Activated naive CD8-positive, alpha-beta T cell treated with anti-CD3 and anti-CD28 coated beads, Interleukin-2, amount 10 ng/mL, durations not matched to agents 7 days and 5 days (primary cell): ENCODE measurements at regions not wholly inside any gene's neighbourhood (a gene's known extent, or its start where the extent isn't known, plus 50 kb on each side); places are given as distances from the start of the nearest gene placed in this dataset.

Experiments
- ATAC-seq: fragments of 150-1000 bp; cut with Tn5 transposase; one replicate; pipeline ENCODE4 v1.10.0; 2021; ENCODE audit warnings: low read depth, moderate library complexity
- POLR2A ChIA-PET: fragments of 350-600 bp; sonication (Branson Sonifier 250); formaldehyde crosslinking; loops from one replicate; lab custom pipeline; 2021; ENCODE audit warnings: antibody characterized with exemption; lab: Charles Lee
- DNase-seq: peaks from one replicate; pipeline ENCODE4 v3.0.0; 2021
- H3K27ac Mint-ChIP-seq: one replicate; pipeline ENCODE4 v1.8.0; 2022; ENCODE audit warnings: mild to moderate bottlenecking, mixed read lengths
- H3K27me3 Mint-ChIP-seq: one replicate; pipeline ENCODE4 v1.8.0; 2022; ENCODE audit warnings: mild to moderate bottlenecking, moderate library complexity, mixed read lengths
- H3K36me3 Mint-ChIP-seq: one replicate; pipeline ENCODE4 v1.8.0; 2021; ENCODE audit warnings: mild to moderate bottlenecking, mixed read lengths
- H3K4me1 Mint-ChIP-seq: one replicate; pipeline ENCODE4 v1.8.0; 2021; ENCODE audit warnings: mixed read lengths
- H3K4me3 Mint-ChIP-seq: one replicate; pipeline ENCODE4 v1.8.0; 2022; ENCODE audit warnings: mild to moderate bottlenecking, moderate library complexity, mixed read lengths
- H3K9me3 Mint-ChIP-seq: one replicate; pipeline ENCODE4 v1.8.0; 2021; ENCODE audit warnings: mixed read lengths

- peaks cover 4% of the 10 kb centered on the region for H3K27me3 Mint-ChIP-seq
- H3K4me3 Mint-ChIP-seq, result no peak overlapping the region
- ATAC-seq (no peak), DNase-seq (no peak)
- no peaks in the 10 kb centered on the region for H3K4me1 Mint-ChIP-seq
- POLR2A ChIA-PET, result no interaction called here
- H3K27ac Mint-ChIP-seq, result no peak overlapping the region
- no peaks in the 10 kb centered on the region for H3K9me3 Mint-ChIP-seq
- H3K36me3 Mint-ChIP-seq, result no peaks in the 10 kb centered on the region
Measured at GRCh38 chr6:163892824-163893561, 478.5 kb downstream of the QKI start.

DNA sequence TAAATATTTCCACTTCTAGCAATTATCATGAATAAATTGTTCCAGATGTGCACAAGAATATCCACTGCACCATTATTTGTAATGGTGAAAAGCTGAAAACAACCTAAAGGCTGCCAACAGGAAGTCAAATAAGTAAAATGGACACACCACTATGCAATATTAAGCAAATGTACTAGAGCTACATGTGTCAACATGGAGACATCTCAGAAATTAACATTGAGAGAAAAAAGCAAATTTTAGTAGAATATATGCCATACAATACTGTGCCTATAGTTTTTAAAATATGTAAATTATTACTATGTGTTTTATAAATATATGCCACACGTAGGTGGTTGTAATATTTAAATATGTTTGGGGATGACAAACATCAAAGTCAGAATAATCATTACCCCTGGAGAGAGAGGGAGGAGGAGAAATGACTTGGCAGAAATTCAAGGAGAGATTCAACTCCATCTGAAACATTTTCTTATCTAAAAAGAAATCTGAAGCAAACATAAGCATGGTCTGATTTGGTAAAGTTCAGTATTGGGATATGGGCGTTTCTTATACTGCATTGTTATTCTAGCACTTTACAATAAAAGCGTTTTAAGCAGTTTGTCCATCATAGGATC, 475.5 kb downstream of the QKI start:
- H3K9me3 Mint-ChIP-seq, result no peaks in the 10 kb centered on the region
- no peak for DNase-seq
- no peak overlapping the region for H3K4me3 Mint-ChIP-seq
- peaks cover 4% of the 10 kb centered on the region for H3K27me3 Mint-ChIP-seq
- POLR2A ChIA-PET, result no interaction called here
- no peaks in the 10 kb centered on the region for H3K36me3 Mint-ChIP-seq
- H3K27ac Mint-ChIP-seq, result no peak overlapping the region
- ATAC-seq, result no peak
- no peaks in the 10 kb centered on the region for H3K4me1 Mint-ChIP-seq

- H3K4me1 Mint-ChIP-seq, result no peaks in the 10 kb centered on the region
- DNase-seq (no peak), ATAC-seq (no peak)
- peaks cover 4% of the 10 kb centered on the region for H3K27me3 Mint-ChIP-seq
- H3K4me3 Mint-ChIP-seq, result no peak overlapping the region
- no peak overlapping the region for H3K27ac Mint-ChIP-seq
- POLR2A ChIA-PET, result no interaction called here
- no peaks in the 10 kb centered on the region for H3K36me3 Mint-ChIP-seq
- H3K9me3 Mint-ChIP-seq, result no peaks in the 10 kb centered on the region
Measured at GRCh38 chr6:163888030-163888819, 473.7 kb downstream of the QKI start.

DNA sequence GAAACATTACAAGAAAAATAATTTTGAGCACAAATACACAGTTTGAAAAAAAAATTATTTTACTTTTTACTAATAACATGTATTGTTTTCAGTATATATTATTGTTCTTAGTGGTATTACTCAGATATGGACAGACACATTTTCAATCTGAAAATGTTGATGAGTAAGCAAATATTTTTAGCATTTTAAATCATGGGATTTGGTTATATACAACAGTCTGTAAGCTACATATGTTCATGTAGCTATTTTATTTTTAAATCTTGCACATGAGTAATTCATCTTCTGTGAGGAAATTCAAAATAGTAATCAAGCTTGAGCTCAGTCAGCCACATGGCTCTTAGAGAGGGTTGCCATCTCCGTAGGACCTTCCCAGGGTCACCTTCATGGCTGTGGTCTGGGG, 471.9 kb downstream of the QKI start:
- Mint-ChIP-seq H3K4me1 (no peaks in the 10 kb centered on the region), H3K4me3 (no peak overlapping the region), H3K27me3 (peaks cover 2% of the 10 kb centered on the region), H3K27ac (no peak overlapping the region), H3K9me3 (no peaks in the 10 kb centered on the region), H3K36me3 (no peaks in the 10 kb centered on the region)
- DNase-seq (no peak), ATAC-seq (no peak)
- POLR2A ChIA-PET, result no interaction called here

DNA sequence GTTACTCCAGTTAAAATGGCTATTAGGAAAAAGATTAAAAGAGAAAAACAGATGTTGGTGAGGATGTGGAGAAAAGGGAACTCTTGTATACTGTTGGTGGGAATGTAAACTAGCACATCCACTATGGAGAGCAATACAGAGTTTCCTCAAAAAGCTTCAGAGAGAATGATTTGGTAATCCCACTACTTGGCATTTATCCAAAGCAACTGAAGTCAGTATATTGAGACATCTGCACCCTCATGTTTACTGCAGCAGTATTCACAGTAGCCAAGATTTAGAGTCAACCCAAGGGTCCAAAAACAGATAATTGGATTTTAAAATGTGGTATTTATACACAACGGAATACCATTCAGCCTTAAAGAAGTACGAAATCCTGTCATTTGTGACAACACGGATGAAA, 469.5 kb downstream of the QKI start:
- Mint-ChIP-seq H3K9me3 (no peaks in the 10 kb centered on the region), H3K27ac (no peak overlapping the region), H3K4me3 (no peak overlapping the region), H3K27me3 (no peaks in the 10 kb centered on the region), H3K36me3 (no peaks in the 10 kb centered on the region), H3K4me1 (no peaks in the 10 kb centered on the region)
- ATAC-seq, result no peak
- POLR2A ChIA-PET, result no interaction called here
- DNase-seq, result no peak

GRCh38 chr6:163878698-163879097, 464.2 kb downstream of the QKI start:
- Mint-ChIP-seq H3K36me3 (no peaks in the 10 kb centered on the region), H3K9me3 (no peaks in the 10 kb centered on the region), H3K27ac (no peak overlapping the region), H3K27me3 (no peaks in the 10 kb centered on the region), H3K4me1 (no peaks in the 10 kb centered on the region), H3K4me3 (no peak overlapping the region)
- no peak for ATAC-seq
- POLR2A ChIA-PET, result no interaction called here
- DNase-seq, result no peak

DNA sequence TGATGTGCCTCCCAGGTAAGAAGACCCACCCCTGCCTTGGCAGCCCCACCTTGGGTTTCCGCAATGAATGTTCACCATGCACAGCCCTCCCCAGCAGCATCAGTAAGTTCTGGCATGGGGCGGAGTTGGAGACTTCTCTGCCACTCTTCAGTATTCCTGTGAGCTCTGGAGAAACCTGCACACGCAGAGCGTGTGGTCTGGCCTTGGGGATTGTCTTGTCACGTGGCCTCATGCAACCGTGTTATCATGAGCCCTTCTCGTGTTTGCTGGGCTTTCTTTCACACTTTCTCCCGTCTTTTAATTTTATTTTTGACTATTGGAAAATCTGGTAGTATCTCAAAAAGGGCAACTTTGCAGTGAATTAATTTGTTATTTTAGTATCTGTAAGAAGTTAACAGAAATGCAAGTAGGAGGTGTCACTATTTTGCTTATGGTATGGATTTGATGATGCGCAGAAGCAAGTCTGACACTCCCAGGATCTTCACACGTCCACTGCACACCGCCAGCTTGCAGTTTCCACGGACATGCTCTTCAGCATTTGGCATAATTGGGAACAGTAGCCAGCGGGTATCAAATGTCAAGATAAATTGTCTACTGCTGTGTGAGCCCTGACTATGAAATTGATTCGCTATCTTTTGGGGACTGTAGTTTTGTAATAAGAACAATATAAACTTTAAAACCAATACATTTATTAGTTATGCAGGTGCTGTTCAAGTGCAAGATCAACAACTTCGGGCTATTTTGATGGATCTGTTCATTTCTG, 463.5 kb downstream of the QKI start:
- H3K9me3 Mint-ChIP-seq, result no peaks in the 10 kb centered on the region
- H3K4me1 Mint-ChIP-seq, result no peaks in the 10 kb centered on the region
- DNase-seq (no peak), ATAC-seq (no peak)
- no peaks in the 10 kb centered on the region for H3K27me3 Mint-ChIP-seq
- H3K4me3 Mint-ChIP-seq, result no peak overlapping the region
- H3K36me3 Mint-ChIP-seq, result no peaks in the 10 kb centered on the region
- POLR2A ChIA-PET, result no interaction called here
- no peak overlapping the region for H3K27ac Mint-ChIP-seq

GRCh38 chr6:163876391-163876790, 461.9 kb downstream of the QKI start:
- H3K4me3 Mint-ChIP-seq, result no peak overlapping the region
- no peaks in the 10 kb centered on the region for H3K27me3 Mint-ChIP-seq
- no peaks in the 10 kb centered on the region for H3K36me3 Mint-ChIP-seq
- no peak overlapping the region for H3K27ac Mint-ChIP-seq
- ATAC-seq (no peak), DNase-seq (no peak)
- no peaks in the 10 kb centered on the region for H3K4me1 Mint-ChIP-seq
- no peaks in the 10 kb centered on the region for H3K9me3 Mint-ChIP-seq
- POLR2A ChIA-PET, result no interaction called here

GRCh38 chr6:163874784-163875183, 460.3 kb downstream of the QKI start:
- H3K4me3 Mint-ChIP-seq, result no peak overlapping the region

GRCh38 chr6:163872335-163872734, 457.8 kb downstream of the QKI start:
- no peaks in the 10 kb centered on the region for H3K4me1 Mint-ChIP-seq
- ATAC-seq (no peak), DNase-seq (no peak)
- POLR2A ChIA-PET, result no interaction called here
- H3K36me3 Mint-ChIP-seq, result no peaks in the 10 kb centered on the region
- no peak overlapping the region for H3K27ac Mint-ChIP-seq
- no peaks in the 10 kb centered on the region for H3K27me3 Mint-ChIP-seq
- no peak overlapping the region for H3K4me3 Mint-ChIP-seq
- no peaks in the 10 kb centered on the region for H3K9me3 Mint-ChIP-seq

More at GRCh38 chr6:163874784-163875183, 460.3 kb downstream of the QKI start:
- ATAC-seq (no peak), DNase-seq (no peak)
- H3K4me1 Mint-ChIP-seq, result no peaks in the 10 kb centered on the region
- H3K27me3 Mint-ChIP-seq, result no peaks in the 10 kb centered on the region
- no peaks in the 10 kb centered on the region for H3K36me3 Mint-ChIP-seq
- POLR2A ChIA-PET, result no interaction called here
- no peaks in the 10 kb centered on the region for H3K9me3 Mint-ChIP-seq
- no peak overlapping the region for H3K27ac Mint-ChIP-seq

- Mint-ChIP-seq H3K36me3 (no peaks in the 10 kb centered on the region), H3K27me3 (no peaks in the 10 kb centered on the region), H3K4me1 (no peaks in the 10 kb centered on the region), H3K9me3 (no peaks in the 10 kb centered on the region), H3K27ac (no peak overlapping the region), H3K4me3 (no peak overlapping the region)
- no peak for ATAC-seq
- DNase-seq, result no peak
- POLR2A ChIA-PET, result no interaction called here
Measured at GRCh38 chr6:163871616-163872015, 457.1 kb downstream of the QKI start.

DNA sequence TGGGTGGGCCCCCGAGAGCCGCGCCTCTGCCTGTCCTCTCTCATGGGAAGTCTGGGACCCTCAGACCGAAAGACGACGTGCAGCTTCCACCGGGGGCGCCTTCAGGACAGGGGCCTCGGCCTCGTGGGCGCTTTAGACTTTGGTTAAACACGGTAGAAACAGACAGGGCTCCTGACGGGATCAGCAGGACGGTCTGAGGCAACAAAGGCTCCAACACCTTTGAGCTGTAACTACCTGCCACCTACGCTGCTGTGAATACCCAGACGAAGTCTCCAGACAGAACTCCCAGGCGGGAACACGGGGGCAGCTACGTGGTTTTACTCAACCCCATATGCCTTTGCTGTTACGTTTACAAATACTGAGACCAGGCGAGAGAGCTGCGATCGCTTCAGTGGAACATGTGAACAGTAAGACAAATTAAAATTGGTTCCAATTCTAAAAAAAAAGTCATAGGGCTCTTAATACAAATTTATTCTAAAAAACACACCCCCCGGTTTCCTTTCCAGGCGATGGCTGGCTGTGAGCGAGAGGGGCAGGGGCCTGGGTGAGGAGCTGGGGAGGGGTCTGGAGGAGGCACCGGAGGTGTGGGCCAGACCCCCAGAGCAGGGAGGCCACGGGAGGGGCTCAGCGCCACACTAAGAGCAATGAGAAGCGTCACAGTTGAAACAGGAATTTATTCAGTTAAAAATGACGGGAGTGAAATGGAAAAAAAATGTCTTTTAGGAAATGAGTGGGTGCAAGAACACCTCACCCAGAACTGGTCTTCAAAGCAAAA, 453.2 kb downstream of the QKI start:
- no peak for DNase-seq

GRCh38 chr6:163866192-163866591, 451.7 kb downstream of the QKI start:
- H3K9me3 Mint-ChIP-seq, result no peaks in the 10 kb centered on the region
- H3K4me3 Mint-ChIP-seq, result no peak overlapping the region
- no peaks in the 10 kb centered on the region for H3K4me1 Mint-ChIP-seq
- peaks cover 1% of the 10 kb centered on the region for H3K27me3 Mint-ChIP-seq
- DNase-seq, result no peak
- POLR2A ChIA-PET, result no interaction called here
- ATAC-seq, result no peak
- no peak overlapping the region for H3K27ac Mint-ChIP-seq
- H3K36me3 Mint-ChIP-seq, result no peaks in the 10 kb centered on the region

More for the DNA sequence above, 453.2 kb downstream of the QKI start:
- no peak for ATAC-seq
- Mint-ChIP-seq H3K27me3 (no peaks in the 10 kb centered on the region), H3K27ac (no peak overlapping the region), H3K36me3 (no peaks in the 10 kb centered on the region), H3K9me3 (no peaks in the 10 kb centered on the region), H3K4me1 (no peaks in the 10 kb centered on the region), H3K4me3 (no peak overlapping the region)
- POLR2A ChIA-PET, result no interaction called here
